ENCODE measurements at regions not wholly inside any gene's neighbourhood (a gene's known extent, or its start where the extent isn't known, plus 50 kb on each side); places are given as distances from the start of the nearest gene placed in this dataset.
A peak's percentile ranks its signal among the peaks of the same experiment; 100 is the strongest.

DNA sequence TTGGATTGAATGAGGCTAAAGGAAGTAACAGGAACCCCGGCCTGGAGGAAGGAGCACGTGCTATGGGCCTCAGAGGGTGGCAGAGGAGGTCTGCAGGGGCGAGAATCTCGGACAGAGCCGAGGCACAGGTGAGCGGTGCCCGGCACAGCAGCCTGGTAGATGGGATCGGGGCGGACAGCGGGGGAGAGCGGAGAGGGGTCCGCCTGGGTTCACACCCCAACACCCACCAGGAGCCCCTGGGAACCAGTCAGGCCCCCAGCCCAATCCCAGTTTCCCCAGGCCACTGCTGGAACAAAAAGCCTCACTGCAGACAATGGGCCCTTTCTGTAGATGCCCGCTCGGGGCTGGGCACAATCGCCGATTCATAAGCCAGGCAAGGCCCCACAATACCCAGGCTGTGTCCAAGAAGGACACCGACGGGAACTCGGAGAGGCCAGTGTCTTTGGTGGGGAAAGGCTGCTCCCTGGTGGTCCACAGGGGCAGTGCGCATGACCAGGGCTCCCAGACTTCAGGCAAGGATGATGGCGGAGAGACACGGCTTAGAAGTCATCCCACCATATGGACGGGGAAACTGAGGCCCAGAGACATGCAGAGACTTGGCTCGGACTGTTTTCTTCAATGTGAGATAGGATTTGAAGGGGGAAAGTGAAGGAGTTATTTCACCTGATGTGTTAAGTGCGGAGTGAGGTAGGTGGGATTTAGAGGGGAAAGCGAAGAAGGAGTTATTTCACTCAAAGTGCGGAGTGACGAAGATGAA, 106.9 kb upstream of the GPR26 start:
- FAIRE-seq: no peak
- Histone ChIP-seq H3K4me3 (ENCODE audit: low read depth in 1 of 3, low read length in 3 of 3) (no peak overlapping the region), H3K27ac (ENCODE audit: low read depth in 1 of 3, low read length in 2 of 3) (no peak overlapping the region), H3K27me3 (ENCODE audit: control insufficient read depth in 3 of 3, insufficient read depth in 3 of 3, low read length in 3 of 3) (no peaks in the 10 kb centered on the region), H3K36me3 (ENCODE audit: control insufficient read depth in 3 of 3, insufficient read depth in 2 of 3, low read depth in 1 of 3, low read length in 3 of 3) (no peaks in the 10 kb centered on the region), H3K4me1 (ENCODE audit: control insufficient read depth in 3 of 3, insufficient read depth in 2 of 3, low read depth in 1 of 3, low read length in 2 of 3) (no peaks in the 10 kb centered on the region), H3K9me3 (ENCODE audit: control insufficient read depth in 2 of 2, insufficient read depth in 1 of 2, low read depth in 1 of 2, low read length in 1 of 2) (no peaks in the 10 kb centered on the region)
- peak; percentile 51 to 66 for DNase-seq
- 49 to 51% (median 50%) methylated on average over 27 to 28 of the region's 28 CpGs for WGBS, 3 donors

DNA sequence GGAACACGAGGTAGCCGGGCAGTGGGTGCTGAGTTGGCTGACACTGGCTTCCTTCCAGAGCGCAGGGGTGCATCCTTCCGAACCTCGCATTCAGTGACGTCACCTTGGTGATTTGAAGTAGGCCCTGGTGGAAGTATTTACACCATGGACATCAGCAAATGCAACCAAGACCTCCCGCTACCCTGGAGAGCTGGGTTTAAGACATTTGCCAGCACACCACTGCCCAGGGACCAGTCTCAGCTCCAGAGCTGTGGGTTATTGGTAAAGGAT, 106.4 kb upstream of the GPR26 start:
- 66 to 69% (median 67%) methylated on average over 7 of the region's 7 CpGs for WGBS, 3 donors
- FAIRE-seq (no peak), DNase-seq (no peak)
- no peaks in the 10 kb centered on the region for H3K4me1 ChIP-seq (ENCODE audit: control insufficient read depth in 3 of 3, insufficient read depth in 2 of 3, low read depth in 1 of 3, low read length in 2 of 3)
- H3K27me3 ChIP-seq (ENCODE audit: control insufficient read depth in 3 of 3, insufficient read depth in 3 of 3, low read length in 3 of 3): no peaks in the 10 kb centered on the region
- no peaks in the 10 kb centered on the region for H3K9me3 ChIP-seq (ENCODE audit: control insufficient read depth in 2 of 2, insufficient read depth in 1 of 2, low read depth in 1 of 2, low read length in 1 of 2)
- no peaks in the 10 kb centered on the region for H3K36me3 ChIP-seq (ENCODE audit: control insufficient read depth in 3 of 3, insufficient read depth in 2 of 3, low read depth in 1 of 3, low read length in 3 of 3)
- H3K27ac ChIP-seq (ENCODE audit: low read depth in 1 of 3, low read length in 2 of 3): no peak overlapping the region
- no peak overlapping the region for H3K4me3 ChIP-seq (ENCODE audit: low read depth in 1 of 3, low read length in 3 of 3)

DNA sequence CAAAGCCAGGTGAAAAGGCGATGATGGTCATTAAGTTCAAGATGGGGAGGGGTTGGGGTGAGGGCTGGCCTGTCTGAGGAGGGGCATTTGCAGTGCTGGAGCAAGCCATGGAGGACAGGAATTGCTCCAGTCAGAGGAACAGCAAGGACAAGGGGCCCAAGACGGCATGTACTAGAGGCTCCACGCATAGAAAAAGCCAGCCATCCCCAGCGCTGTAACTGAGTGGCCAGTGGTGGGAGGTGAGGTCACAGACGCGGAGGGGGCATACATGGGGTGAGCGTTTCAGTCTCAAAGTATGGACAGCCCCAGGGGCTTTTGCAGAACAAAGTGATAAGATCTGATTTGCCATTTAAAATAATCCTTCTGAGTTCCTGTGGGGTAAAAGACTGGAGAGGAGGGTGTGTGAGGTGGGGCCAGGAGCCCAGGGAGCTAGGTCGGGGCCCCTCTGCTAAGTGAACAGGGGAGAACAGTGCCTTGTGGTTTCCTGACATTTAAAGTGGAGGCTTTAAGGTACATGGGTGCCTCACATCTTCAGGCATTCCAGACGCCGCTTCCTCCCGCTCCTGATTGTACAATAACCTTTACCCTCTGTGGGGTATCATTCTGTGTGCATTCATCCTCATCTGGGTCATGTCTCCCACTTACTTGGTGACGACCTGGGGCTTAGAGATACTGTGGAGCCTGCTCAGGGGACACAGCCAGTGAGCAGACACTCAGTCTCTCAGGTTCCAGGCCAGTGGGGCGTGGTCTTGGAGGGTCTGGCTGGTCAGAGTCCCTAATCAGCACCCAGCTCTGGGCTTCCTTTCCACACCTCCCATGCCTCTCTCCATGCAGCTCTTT, 105.6 kb upstream of the GPR26 start:
- 57 to 62% (median 58%) methylated on average over 13 of the region's 13 CpGs for WGBS, 3 donors

DNA sequence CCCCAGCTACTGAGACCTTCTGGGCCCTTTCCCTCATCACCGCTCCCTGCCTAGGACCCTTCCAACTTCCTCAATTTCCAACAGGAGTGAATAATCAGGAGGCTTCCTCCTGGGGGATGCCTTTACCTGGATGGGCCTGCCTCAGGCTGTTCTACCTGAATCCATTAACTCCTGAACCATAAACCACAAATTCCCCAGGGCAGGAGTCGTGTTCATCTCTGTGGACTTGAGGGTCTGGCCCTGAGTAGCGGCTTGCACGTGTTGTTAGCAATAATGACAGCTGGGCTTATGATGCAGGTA, 105.1 kb upstream of the GPR26 start:
- Histone ChIP-seq H3K27ac (ENCODE audit: low read depth in 1 of 3, low read length in 2 of 3) (no peak overlapping the region), H3K4me3 (ENCODE audit: low read depth in 1 of 3, low read length in 3 of 3) (no peak overlapping the region), H3K27me3 (ENCODE audit: control insufficient read depth in 3 of 3, insufficient read depth in 3 of 3, low read length in 3 of 3) (no peaks in the 10 kb centered on the region), H3K36me3 (ENCODE audit: control insufficient read depth in 3 of 3, insufficient read depth in 2 of 3, low read depth in 1 of 3, low read length in 3 of 3) (no peaks in the 10 kb centered on the region), H3K4me1 (ENCODE audit: control insufficient read depth in 3 of 3, insufficient read depth in 2 of 3, low read depth in 1 of 3, low read length in 2 of 3) (no peaks in the 10 kb centered on the region), H3K9me3 (ENCODE audit: control insufficient read depth in 2 of 2, insufficient read depth in 1 of 2, low read depth in 1 of 2, low read length in 1 of 2) (no peaks in the 10 kb centered on the region)
- 67 to 73% (median 70%) methylated on average over 4 of the region's 4 CpGs for whole genome bisulfite sequencing, 3 donors
- DNase-seq (no peak), FAIRE-seq (no peak)

More for the DNA sequence above, 105.6 kb upstream of the GPR26 start:
- no peaks in the 10 kb centered on the region for H3K9me3 ChIP-seq (ENCODE audit: control insufficient read depth in 2 of 2, insufficient read depth in 1 of 2, low read depth in 1 of 2, low read length in 1 of 2)
- no peak for FAIRE-seq
- no peaks in the 10 kb centered on the region for H3K36me3 ChIP-seq (ENCODE audit: control insufficient read depth in 3 of 3, insufficient read depth in 2 of 3, low read depth in 1 of 3, low read length in 3 of 3)
- no peaks in the 10 kb centered on the region for H3K27me3 ChIP-seq (ENCODE audit: control insufficient read depth in 3 of 3, insufficient read depth in 3 of 3, low read length in 3 of 3)
- no peak overlapping the region for H3K27ac ChIP-seq (ENCODE audit: low read depth in 1 of 3, low read length in 2 of 3)
- no peaks in the 10 kb centered on the region for H3K4me1 ChIP-seq (ENCODE audit: control insufficient read depth in 3 of 3, insufficient read depth in 2 of 3, low read depth in 1 of 3, low read length in 2 of 3)
- no peak overlapping the region for H3K4me3 ChIP-seq (ENCODE audit: low read depth in 1 of 3, low read length in 3 of 3)
- no peak for DNase-seq

DNA sequence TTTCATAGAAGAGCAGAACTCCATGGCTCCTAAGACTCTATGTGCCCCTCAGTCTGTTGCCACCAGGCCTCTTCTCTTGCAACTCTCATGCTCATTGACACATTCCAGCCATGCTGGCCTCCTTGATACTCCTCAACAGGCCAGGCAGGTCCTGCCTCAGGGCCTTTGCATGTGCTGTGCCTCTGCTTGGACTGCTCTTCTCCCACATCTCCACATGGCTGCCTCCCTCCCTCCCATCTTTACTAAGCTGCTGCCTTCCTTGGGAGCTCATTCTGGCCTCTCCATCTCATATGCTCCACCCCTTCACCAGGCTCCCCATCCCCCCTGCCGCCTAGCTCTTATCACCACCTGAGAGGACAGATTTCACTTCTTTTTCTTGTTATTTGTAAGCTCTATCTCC, 103.8 kb upstream of the GPR26 start:
- H3K4me3 ChIP-seq (ENCODE audit: low read depth in 1 of 3, low read length in 3 of 3): no peak overlapping the region
- H3K36me3 ChIP-seq (ENCODE audit: control insufficient read depth in 3 of 3, insufficient read depth in 2 of 3, low read depth in 1 of 3, low read length in 3 of 3): no peaks in the 10 kb centered on the region
- no peak for DNase-seq
- no peak for FAIRE-seq
- no peaks in the 10 kb centered on the region for H3K9me3 ChIP-seq (ENCODE audit: control insufficient read depth in 2 of 2, insufficient read depth in 1 of 2, low read depth in 1 of 2, low read length in 1 of 2)
- no peaks in the 10 kb centered on the region for H3K4me1 ChIP-seq (ENCODE audit: control insufficient read depth in 3 of 3, insufficient read depth in 2 of 3, low read depth in 1 of 3, low read length in 2 of 3)
- WGBS, 3 donors: 55 to 71% (median 62%) methylated on average over 1 of the region's 1 CpG
- no peak overlapping the region for H3K27ac ChIP-seq (ENCODE audit: low read depth in 1 of 3, low read length in 2 of 3)
- H3K27me3 ChIP-seq (ENCODE audit: control insufficient read depth in 3 of 3, insufficient read depth in 3 of 3, low read length in 3 of 3): peaks cover 0 to under 1% (median 0%) of the 10 kb centered on the region in 3 donors

DNA sequence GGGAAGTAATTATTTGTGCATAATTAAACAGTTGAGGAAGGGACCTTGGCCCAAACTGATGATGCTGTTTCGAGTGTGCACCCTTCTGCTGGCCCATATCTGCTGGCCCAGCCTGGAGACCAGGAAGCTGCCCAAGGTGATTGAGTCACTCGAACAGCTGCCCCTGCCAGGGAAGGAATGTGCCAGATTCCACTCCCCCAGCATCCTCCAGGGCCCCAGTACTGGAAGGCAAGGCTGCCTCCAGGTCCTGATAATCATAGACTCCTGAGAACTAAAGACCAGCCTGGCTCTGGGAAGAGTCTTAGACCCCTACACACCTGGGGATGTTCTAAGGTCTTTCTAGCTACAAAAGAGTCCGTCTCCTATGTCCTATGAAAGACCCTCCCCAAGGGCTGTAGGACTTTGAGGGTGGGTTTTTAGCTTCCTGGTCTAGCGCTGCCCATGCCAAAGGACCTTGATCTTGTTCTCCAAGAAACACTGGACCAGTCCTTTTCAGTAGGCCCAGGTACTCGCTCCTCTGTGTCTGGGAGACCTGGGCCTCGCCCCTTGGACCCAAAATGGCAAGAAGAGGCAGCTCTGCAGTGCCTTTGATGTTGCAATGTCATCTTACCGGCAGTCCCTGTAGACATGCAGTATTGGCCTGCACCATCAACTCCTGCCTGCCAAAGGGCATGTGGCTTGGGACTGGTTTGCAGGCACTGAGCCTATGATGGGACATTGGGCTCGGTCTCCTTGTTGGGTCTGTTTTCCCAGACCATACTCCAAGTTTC, 103.2 kb upstream of the GPR26 start:
- no peak overlapping the region for H3K27ac ChIP-seq (ENCODE audit: low read depth in 1 of 3, low read length in 2 of 3)
- FAIRE-seq (no peak), DNase-seq (no peak)
- H3K27me3 ChIP-seq (ENCODE audit: control insufficient read depth in 3 of 3, insufficient read depth in 3 of 3, low read length in 3 of 3): peaks cover 0 to 2% (median 0%) of the 10 kb centered on the region in 3 donors
- WGBS, 3 donors: 54 to 69% (median 56%) methylated on average over 8 of the region's 8 CpGs
- H3K4me1 ChIP-seq (ENCODE audit: control insufficient read depth in 3 of 3, insufficient read depth in 2 of 3, low read depth in 1 of 3, low read length in 2 of 3): no peaks in the 10 kb centered on the region
- no peaks in the 10 kb centered on the region for H3K9me3 ChIP-seq (ENCODE audit: control insufficient read depth in 2 of 2, insufficient read depth in 1 of 2, low read depth in 1 of 2, low read length in 1 of 2)
- no peak overlapping the region for H3K4me3 ChIP-seq (ENCODE audit: low read depth in 1 of 3, low read length in 3 of 3)
- H3K36me3 ChIP-seq (ENCODE audit: control insufficient read depth in 3 of 3, insufficient read depth in 2 of 3, low read depth in 1 of 3, low read length in 3 of 3): no peaks in the 10 kb centered on the region

DNA sequence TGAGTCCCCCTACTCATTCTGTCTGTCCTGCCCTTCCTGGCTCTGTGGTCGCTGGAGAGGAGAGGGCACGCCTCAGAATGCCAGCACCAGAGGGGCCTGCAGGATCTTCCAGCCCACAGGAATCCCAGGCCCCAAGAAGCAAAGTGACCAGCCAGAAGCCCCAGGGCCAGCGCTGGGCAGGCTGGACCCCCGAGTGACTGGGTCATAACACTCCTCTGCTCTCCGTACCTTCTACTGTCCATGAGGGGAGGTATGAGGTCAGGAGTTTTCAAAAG, 102.6 kb upstream of the GPR26 start:
- WGBS, 3 donors: 80 to 95% (median 88%) methylated on average over 5 of the region's 5 CpGs
- no peak overlapping the region for H3K4me3 ChIP-seq (ENCODE audit: low read depth in 1 of 3, low read length in 3 of 3)
- H3K9me3 ChIP-seq (ENCODE audit: control insufficient read depth in 2 of 2, insufficient read depth in 1 of 2, low read depth in 1 of 2, low read length in 1 of 2): no peaks in the 10 kb centered on the region
- peaks cover 0 to 2% (median 0%) of the 10 kb centered on the region in 3 donors for H3K27me3 ChIP-seq (ENCODE audit: control insufficient read depth in 3 of 3, insufficient read depth in 3 of 3, low read length in 3 of 3)
- FAIRE-seq (no peak), DNase-seq (no peak)
- no peaks in the 10 kb centered on the region for H3K4me1 ChIP-seq (ENCODE audit: control insufficient read depth in 3 of 3, insufficient read depth in 2 of 3, low read depth in 1 of 3, low read length in 2 of 3)
- no peaks in the 10 kb centered on the region for H3K36me3 ChIP-seq (ENCODE audit: control insufficient read depth in 3 of 3, insufficient read depth in 2 of 3, low read depth in 1 of 3, low read length in 3 of 3)
- no peak overlapping the region for H3K27ac ChIP-seq (ENCODE audit: low read depth in 1 of 3, low read length in 2 of 3)

DNA sequence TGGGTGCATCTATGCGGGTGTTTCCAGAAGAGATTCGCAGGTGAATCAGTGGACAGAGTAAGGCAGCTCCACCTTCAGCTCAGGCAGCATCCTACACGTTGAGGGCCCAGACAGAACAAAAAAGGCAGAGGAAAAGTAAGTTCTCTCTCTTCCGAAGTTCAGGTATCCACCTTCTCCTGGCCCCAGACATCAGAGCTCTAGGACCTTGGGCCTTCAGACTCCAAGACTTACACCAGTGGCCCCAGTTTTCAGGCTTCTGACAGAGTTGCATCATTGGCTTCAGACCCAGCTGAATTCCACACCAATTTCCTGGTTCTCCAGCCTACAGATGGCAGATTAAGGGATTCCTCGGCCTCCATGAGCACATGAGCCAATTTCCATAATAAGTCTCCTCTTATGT, 102.2 kb upstream of the GPR26 start:
- Histone ChIP-seq H3K9me3 (ENCODE audit: control insufficient read depth in 2 of 2, insufficient read depth in 1 of 2, low read depth in 1 of 2, low read length in 1 of 2) (no peaks in the 10 kb centered on the region), H3K4me3 (ENCODE audit: low read depth in 1 of 3, low read length in 3 of 3) (no peak overlapping the region), H3K36me3 (ENCODE audit: control insufficient read depth in 3 of 3, insufficient read depth in 2 of 3, low read depth in 1 of 3, low read length in 3 of 3) (no peaks in the 10 kb centered on the region), H3K27ac (ENCODE audit: low read depth in 1 of 3, low read length in 2 of 3) (no peak overlapping the region), H3K4me1 (ENCODE audit: control insufficient read depth in 3 of 3, insufficient read depth in 2 of 3, low read depth in 1 of 3, low read length in 2 of 3) (no peaks in the 10 kb centered on the region), H3K27me3 (ENCODE audit: control insufficient read depth in 3 of 3, insufficient read depth in 3 of 3, low read length in 3 of 3) (peaks cover 0 to 2% (median 2%) of the 10 kb centered on the region in 3 donors)
- DNase-seq (no peak), FAIRE-seq (no peak)
- 64 to 75% (median 70%) methylated on average over 5 of the region's 5 CpGs for WGBS, 3 donors

Measured in small intestine (tissue), 7 donors.